SK-N-SH (cell line): ENCODE measurements at regions not wholly inside any gene's neighbourhood (a gene's known extent, or its start where the extent isn't known, plus 50 kb on each side); places are given as distances from the start of the nearest gene placed in this dataset.

ENCODE experiments used
- CHD2 ChIP-seq: fragments of 150-350 bp; IDR thresholded peaks from 2 replicates; pipeline ENCODE4 v1.6.1; 2018; ENCODE audit warnings: low read length; ENCODE audit not compliant: partially characterized antibody
- FOXJ3 ChIP-seq: sonication (generic); formaldehyde crosslinking; IDR thresholded peaks from 2 replicates; pipeline ENCODE4 v1.5.1; 2020; ENCODE audit warnings: mild to moderate bottlenecking, missing genetic modification reagents
- GABPA ChIP-seq: IDR thresholded peaks from 2 replicates; pipeline ENCODE4 v1.4.0; 2012; ENCODE audit warnings: low read depth, mild to moderate bottlenecking
- RFX5 ChIP-seq: IDR thresholded peaks from 2 replicates; pipeline ENCODE4 v1.6.1; 2012; ENCODE audit warnings: mild to moderate bottlenecking, improper control_type of control experiment, low read length

GRCh38 chr12:42704340-42704739 lies 114.8 kb upstream of the PRICKLE1 start:
- no peak for TF ChIP-seq RFX5
- no peak for TF ChIP-seq FOXJ3 (CRISPR knock-in tag)
- no peak for TF ChIP-seq GABPA
- no peak for TF ChIP-seq CHD2
